Adrenal gland (tissue), 9 donors: ENCODE measurements at regions not wholly inside any gene's neighbourhood (a gene's known extent, or its start where the extent isn't known, plus 50 kb on each side); places are given as distances from the start of the nearest gene placed in this dataset.

ENCODE experiments used
- DNase-seq, 7 donors: peaks; one replicate each; pipeline ENCODE4 v3.0.0-alpha.2; 2019 to 2020
- H3K27ac ChIP-seq, 5 donors: fragments of 200-600 bp; sonication (generic) in 4 of 5; 1 replicate in 3 of 5; 2 replicates in 2 of 5; pipeline versions ENCODE4 v1.5.1 to v1.8.0; 2016 to 2020; ENCODE audit warnings: mild to moderate bottlenecking in 1 of 5
- H3K27me3 ChIP-seq: fragments of 200-600 bp; 2 replicates; pipeline ENCODE4 v1.8.0; 2021
- H3K36me3 ChIP-seq, 2 donors: fragments of 200-600 bp; replicated peaks in 1 of 2; 1 replicate in 1 of 2; 2 replicates in 1 of 2; pipeline versions ENCODE4 v1.5.1 to v1.8.0; 2018 to 2022
- H3K4me1 ChIP-seq, 2 donors: fragments of 200-600 bp; replicated peaks in 1 of 2; 1 replicate in 1 of 2; 2 replicates in 1 of 2; pipeline versions ENCODE4 v1.5.1 to v1.8.0; 2018 to 2021
- H3K4me3 ChIP-seq, 4 donors: fragments of 200-600 bp; sonication (generic) in 3 of 4; one replicate each; pipeline ENCODE4 v1.5.1; 2016 to 2018
- H3K9me3 ChIP-seq, 3 donors: fragments of 200-600 bp; sonication (generic) in 1 of 3; replicated peaks in 1 of 3; 1 replicate in 2 of 3; 2 replicates in 1 of 3; pipeline versions ENCODE4 v1.5.1 to v1.8.0; 2016 to 2021
- CTCF ChIP-seq, 6 experiments: fragments of 450-650 bp in 4 of 6; fragments of 200-600 bp in 2 of 6; sonication (generic) in 1 of 6; IDR thresholded peaks; 1 replicate in 5 of 6; 2 replicates in 1 of 6; pipeline versions ENCODE4 v1.5.1 to v1.8.0; 2016 to 2021; ENCODE audit warnings: antibody characterized with exemption in 6 of 6, mild to moderate bottlenecking in 2 of 6, moderate library complexity in 1 of 6
- POLR2A ChIP-seq, 2 donors: fragments of 450-650 bp; IDR thresholded peaks; one replicate each; pipeline ENCODE4 v1.6.1; 2017; ENCODE audit warnings: antibody characterized with exemption in 2 of 2, mild to moderate bottlenecking in 2 of 2, moderate library complexity in 1 of 2
- WGBS, 4 donors: extraction: QIAGEN DNeasy Blood & Tissue Kit in 2 of 4; methylation state at CpG; one replicate each; pipeline versions ENCODE4 v1.1.5 to v1.1.7; 2013 to 2017; 5-methylcytosine and 5-hydroxymethylcytosine counted together
- intact Hi-C, 2 donors: fragments of 100-400 bp; cut with DNase I; formaldehyde crosslinking; loops; one replicate each; pipeline versions ENCODE4 v1.14.1 to v1.15.0; 2022 to 2023
- donor health status: healthy with polysubstance abuse.
- donor health status: Bipolar disorder and iron deficiency.
- donor health status: DM: yes; HTN: yes; CAD: no.
- donor health status: DM: no; HTN: no; CAD: no.
- donor health status: DM: no; HTN: no; CAD: no.

- Histone ChIP-seq H3K9me3 (no peaks in the 10 kb centered on the region), H3K27ac (no peak overlapping the region), H3K36me3 (no peaks in the 10 kb centered on the region), H3K4me1 (no peaks in the 10 kb centered on the region), H3K4me3 (no peak overlapping the region), H3K27me3 (no peaks in the 10 kb centered on the region)
- no peak for DNase-seq
- intact Hi-C loops: no loop called here
- 64 to 68% (median 65%) methylated on average over 5 of the region's 5 CpGs for WGBS, 4 donors
- TF ChIP-seq CTCF (IDR thresholded peaks at IDR 0.05) (no peak), POLR2A (IDR thresholded peaks at IDR 0.05) (no peak)
Measured at GRCh38 chr21:32909393-32909792, 116.3 kb upstream of the OLIG2 start.

GRCh38 chr21:32914424-32915039, 111.2 kb upstream of the OLIG2 start:
- no peak for DNase-seq
- no peak for TF ChIP-seq POLR2A (IDR thresholded peaks at IDR 0.05)
- TF ChIP-seq CTCF (IDR thresholded peaks at IDR 0.05): no peak
- 38 to 54% (median 43%) methylated on average over 3 of the region's 3 CpGs for WGBS, 4 donors
- no peak overlapping the region for H3K27ac ChIP-seq
- H3K4me1 ChIP-seq: peaks cover 0 to 8% of the 10 kb centered on the region in 2 donors
- H3K9me3 ChIP-seq: no peaks in the 10 kb centered on the region
- no peaks in the 10 kb centered on the region for H3K36me3 ChIP-seq
- no peak overlapping the region for H3K4me3 ChIP-seq
- intact Hi-C loops: no loop called here
- H3K27me3 ChIP-seq: no peaks in the 10 kb centered on the region

- WGBS, 4 donors: 72 to 94% (median 82%) methylated on average over 1 of the region's 1 CpG
Measured at GRCh38 chr21:32915099-32915498, 110.6 kb upstream of the OLIG2 start.

GRCh38 chr21:32916088-32916487, 109.6 kb upstream of the OLIG2 start:
- Histone ChIP-seq H3K4me3 (no peak overlapping the region), H3K9me3 (no peaks in the 10 kb centered on the region), H3K27ac (no peak overlapping the region), H3K36me3 (no peaks in the 10 kb centered on the region), H3K4me1 (peaks cover 0 to 8% of the 10 kb centered on the region in 2 donors), H3K27me3 (no peaks in the 10 kb centered on the region)
- intact Hi-C loops: no loop called here
- no peak for TF ChIP-seq CTCF (IDR thresholded peaks at IDR 0.05)
- TF ChIP-seq POLR2A (IDR thresholded peaks at IDR 0.05): no peak
- DNase-seq: no peak
- WGBS, 4 donors: 91 to 100% (median 93%) methylated on average over 1 of the region's 1 CpG

More at GRCh38 chr21:32915099-32915498, 110.6 kb upstream of the OLIG2 start:
- Histone ChIP-seq H3K4me1 (peaks cover 0 to 8% of the 10 kb centered on the region in 2 donors), H3K9me3 (no peaks in the 10 kb centered on the region), H3K4me3 (no peak overlapping the region), H3K27me3 (no peaks in the 10 kb centered on the region), H3K27ac (no peak overlapping the region), H3K36me3 (no peaks in the 10 kb centered on the region)
- intact Hi-C loops: no loop called here
- TF ChIP-seq CTCF (IDR thresholded peaks at IDR 0.05) (no peak), POLR2A (IDR thresholded peaks at IDR 0.05) (no peak)
- DNase-seq: no peak
